ENCODE measurements at regions not wholly inside any gene's neighbourhood (a gene's known extent, or its start where the extent isn't known, plus 50 kb on each side); places are given as distances from the start of the nearest gene placed in this dataset.

- TF ChIP-seq CTCF (conservative IDR thresholded peaks at IDR 0.05; ENCODE audit: low read depth, low read length), result peak; percentile 14
- DNase-seq (ENCODE audit: low read depth), result peak; percentile 73
- no peak overlapping the region for H3K4me3 ChIP-seq (ENCODE audit: low read depth, low read length)
These were observed 64.8 kb upstream of the IGFBP3 start for GRCh38 chr7:45985902-45986301.

DNA sequence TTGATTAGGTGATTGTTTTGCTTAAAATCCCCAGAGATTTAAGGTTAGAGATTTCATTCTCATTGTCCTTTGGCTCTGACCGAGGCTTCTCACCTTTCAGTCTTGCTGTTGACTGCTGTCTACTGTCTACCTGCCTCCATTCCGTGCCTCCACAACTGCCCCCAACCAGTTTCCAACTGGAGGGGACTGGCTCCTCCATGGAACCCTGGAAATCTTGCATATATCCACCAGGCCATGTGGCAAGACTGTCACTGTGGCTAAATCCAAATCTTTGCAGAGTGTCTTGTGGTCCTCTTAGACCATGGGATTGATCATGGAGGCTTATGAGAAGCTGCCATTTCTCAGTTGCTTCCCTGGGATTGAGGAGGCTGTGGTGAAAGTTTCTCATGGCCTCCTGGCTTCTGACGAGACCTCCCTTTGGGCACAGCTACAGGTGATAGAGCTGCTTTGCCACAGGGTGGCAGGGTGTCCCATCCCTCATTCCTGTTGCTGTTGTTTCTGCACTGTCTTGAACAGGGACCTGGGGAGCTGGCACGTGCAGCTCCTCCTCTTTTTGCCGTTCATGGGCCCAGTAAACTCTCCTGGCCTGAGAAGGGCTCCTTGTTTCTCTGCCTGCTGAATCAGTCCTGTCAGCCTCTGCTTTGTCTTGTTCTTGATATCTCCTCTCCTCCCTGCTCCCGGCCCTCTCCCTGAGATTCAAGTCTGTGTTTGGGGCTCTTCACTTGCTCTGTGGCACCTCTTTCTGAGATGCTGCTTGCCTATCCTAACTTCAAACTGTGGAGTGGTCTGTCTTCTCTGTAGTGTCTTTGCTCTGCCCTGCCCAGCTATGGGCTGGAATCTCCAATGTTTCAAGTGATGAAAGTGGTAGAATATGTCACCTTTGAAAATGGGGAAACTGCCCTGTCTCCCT lies 63.6 kb upstream of the IGFBP3 start:
- DNase-seq (ENCODE audit: low read depth), result no peak
- no peak overlapping the region for H3K4me3 ChIP-seq (ENCODE audit: low read depth, low read length)
- TF ChIP-seq CTCF (conservative IDR thresholded peaks at IDR 0.05; ENCODE audit: low read depth, low read length), result peak; percentile 12

GRCh38 chr7:45983720-45984255 lies 62.7 kb upstream of the IGFBP3 start:
- no peak overlapping the region for H3K4me3 ChIP-seq (ENCODE audit: low read depth, low read length)
- DNase-seq (ENCODE audit: low read depth), result no peak
- no peak for TF ChIP-seq CTCF (conservative IDR thresholded peaks at IDR 0.05; ENCODE audit: low read depth, low read length)

- DNase-seq (ENCODE audit: low read depth), result no peak
- no peak overlapping the region for H3K4me3 ChIP-seq (ENCODE audit: low read depth, low read length)
- TF ChIP-seq CTCF (conservative IDR thresholded peaks at IDR 0.05; ENCODE audit: low read depth, low read length), result no peak
These were observed 62.0 kb upstream of the IGFBP3 start for GRCh38 chr7:45982907-45983719.

DNA sequence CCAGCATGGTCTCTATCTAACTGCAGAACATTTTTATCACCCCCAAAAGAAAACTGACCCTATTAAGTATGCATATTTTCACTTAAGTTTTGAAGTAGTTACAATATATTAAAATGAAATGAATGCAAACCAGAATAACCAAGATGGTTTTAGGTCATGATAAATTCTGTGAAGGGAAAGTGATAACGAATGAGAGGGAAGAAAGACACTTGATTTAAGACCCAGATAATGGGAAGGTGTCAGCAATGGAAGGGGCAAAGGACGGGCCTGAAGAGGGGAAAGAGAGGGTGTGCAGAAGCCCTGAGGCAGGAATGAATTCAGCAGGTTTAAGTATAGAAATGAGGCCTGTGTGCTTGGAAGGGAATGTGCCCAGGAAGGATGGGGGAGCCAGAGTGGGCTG lies 61.1 kb upstream of the IGFBP3 start:
- no peak for TF ChIP-seq CTCF (conservative IDR thresholded peaks at IDR 0.05; ENCODE audit: low read depth, low read length)
- no peak overlapping the region for H3K4me3 ChIP-seq (ENCODE audit: low read depth, low read length)
- DNase-seq (ENCODE audit: low read depth), result no peak

GRCh38 chr7:45980973-45981372 lies 59.9 kb upstream of the IGFBP3 start:
- no peak for TF ChIP-seq CTCF (conservative IDR thresholded peaks at IDR 0.05; ENCODE audit: low read depth, low read length)
- no peak overlapping the region for H3K4me3 ChIP-seq (ENCODE audit: low read depth, low read length)
- DNase-seq (ENCODE audit: low read depth), result no peak
